ENCODE measurements at regions not wholly inside any gene's neighbourhood (a gene's known extent, or its start where the extent isn't known, plus 50 kb on each side); places are given as distances from the start of the nearest gene placed in this dataset.
"Not testable (repeated sequence)": the region's sequence is repeated elsewhere in the genome, so short reads cannot be mapped to it uniquely, and the experiment has no call there.

- no peaks in the 10 kb centered on the region for H3K36me3 Mint-ChIP-seq (ENCODE audit: low read depth)
- no peaks in the 10 kb centered on the region for H3K27me3 Mint-ChIP-seq (ENCODE audit: low read depth)
- H3K4me1 Mint-ChIP-seq (ENCODE audit: low read depth): peaks cover 25% of the 10 kb centered on the region
- no peak overlapping the region for H3K27ac Mint-ChIP-seq
- H3K9me3 Mint-ChIP-seq: no peaks in the 10 kb centered on the region
- H3K4me3 Mint-ChIP-seq (ENCODE audit: low read depth): no peak overlapping the region
- DNase-seq (ENCODE audit: low spot score): no peak
- intact Hi-C loops (cut with micrococcal nuclease): no loop called here
These were observed 59.5 kb upstream of the CUX1 start for GRCh38 chr7:101757879-101758278.

- H3K27ac Mint-ChIP-seq; H3K9me3 Mint-ChIP-seq; H3K36me3 Mint-ChIP-seq (ENCODE audit: low read depth); intact Hi-C loops (cut with micrococcal nuclease); DNase-seq (ENCODE audit: low spot score); H3K27me3 Mint-ChIP-seq (ENCODE audit: low read depth); H3K4me3 Mint-ChIP-seq (ENCODE audit: low read depth): not testable (repeated sequence)
- peaks cover 25% of the 10 kb centered on the region for H3K4me1 Mint-ChIP-seq (ENCODE audit: low read depth)
These were observed 58.9 kb upstream of the CUX1 start for GRCh38 chr7:101758519-101758918.

- no peak for DNase-seq (ENCODE audit: low spot score)
- H3K4me3 Mint-ChIP-seq (ENCODE audit: low read depth): no peak overlapping the region
- no peaks in the 10 kb centered on the region for H3K27me3 Mint-ChIP-seq (ENCODE audit: low read depth)
- H3K9me3 Mint-ChIP-seq: no peaks in the 10 kb centered on the region
- intact Hi-C loops (cut with micrococcal nuclease): no loop called here
- H3K27ac Mint-ChIP-seq: no peak overlapping the region
- peaks cover 1% of the 10 kb centered on the region for H3K4me1 Mint-ChIP-seq (ENCODE audit: low read depth)
- no peaks in the 10 kb centered on the region for H3K36me3 Mint-ChIP-seq (ENCODE audit: low read depth)
These were observed 53.2 kb upstream of the CUX1 start for GRCh38 chr7:101764221-101764620.

GRCh38 chr7:101767544-101767943 lies 49.9 kb upstream of the CUX1 start:
- Mint-ChIP-seq H3K27me3 (ENCODE audit: low read depth) (peaks cover 3% of the 10 kb centered on the region), H3K4me1 (ENCODE audit: low read depth) (no peaks in the 10 kb centered on the region), H3K36me3 (ENCODE audit: low read depth) (no peaks in the 10 kb centered on the region), H3K4me3 (ENCODE audit: low read depth) (no peak overlapping the region), H3K27ac (no peak overlapping the region), H3K9me3 (no peaks in the 10 kb centered on the region)
- DNase-seq (ENCODE audit: low spot score): no peak
- intact Hi-C loops (cut with micrococcal nuclease): no loop called here

Data from activated T-helper 2 cell treated with anti-CD3 and anti-CD28 coated beads, Interferon-gamma antibody, Interleukin-2, Interleukin-4, amounts not matched to agents 10 μg/mL and 5 μg/mL and 100 μg/mL, durations not matched to agents 14 hours and 24 hours and 36 hours (primary cell).